NCI-H82 treated with DMSO at 0.1 percent for 48 hours (cell line): ENCODE measurements at regions not wholly inside any gene's neighbourhood (a gene's known extent, or its start where the extent isn't known, plus 50 kb on each side); places are given as distances from the start of the nearest gene placed in this dataset.

Source experiments
- DNase-seq: peaks from one replicate; lab custom pipeline; 2025; ENCODE audit not compliant: unreplicated experiment; lab: John Stamatoyannopoulos, UW

GRCh38 chr4:89438102-89438831 is 130.7 kb upstream of the GPRIN3 start:
- peak; percentile 9 for DNase-seq

GRCh38 chr4:89434364-89434988 is 126.9 kb upstream of the GPRIN3 start:
- peak; percentile 36 for DNase-seq

- no peak for DNase-seq
Measured at GRCh38 chr4:89427782-89428181, 120.2 kb upstream of the GPRIN3 start.

DNA sequence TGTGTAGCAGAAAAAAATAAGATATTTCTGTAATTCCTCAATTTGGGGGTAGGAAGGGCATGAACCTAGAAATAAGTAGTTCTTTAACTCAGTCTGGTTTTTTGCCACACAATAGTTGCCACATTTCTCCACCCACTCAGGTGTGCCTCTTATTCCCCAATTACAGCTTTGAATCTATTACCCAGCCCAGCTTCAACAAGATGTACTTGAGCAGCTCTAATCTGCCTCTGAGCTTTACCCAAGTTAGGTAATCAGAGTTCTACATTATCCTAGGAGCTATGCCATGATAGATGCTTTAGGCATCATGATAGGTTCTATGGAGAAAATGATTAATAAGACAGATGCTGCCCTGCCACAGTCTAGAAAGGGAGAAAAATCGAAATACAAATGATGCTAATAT is 117.4 kb upstream of the GPRIN3 start:
- DNase-seq = no peak

GRCh38 chr4:89422441-89422990 is 114.9 kb upstream of the GPRIN3 start:
- no peak for DNase-seq

GRCh38 chr4:89420507-89420906 is 112.9 kb upstream of the GPRIN3 start:
- DNase-seq = no peak

DNA sequence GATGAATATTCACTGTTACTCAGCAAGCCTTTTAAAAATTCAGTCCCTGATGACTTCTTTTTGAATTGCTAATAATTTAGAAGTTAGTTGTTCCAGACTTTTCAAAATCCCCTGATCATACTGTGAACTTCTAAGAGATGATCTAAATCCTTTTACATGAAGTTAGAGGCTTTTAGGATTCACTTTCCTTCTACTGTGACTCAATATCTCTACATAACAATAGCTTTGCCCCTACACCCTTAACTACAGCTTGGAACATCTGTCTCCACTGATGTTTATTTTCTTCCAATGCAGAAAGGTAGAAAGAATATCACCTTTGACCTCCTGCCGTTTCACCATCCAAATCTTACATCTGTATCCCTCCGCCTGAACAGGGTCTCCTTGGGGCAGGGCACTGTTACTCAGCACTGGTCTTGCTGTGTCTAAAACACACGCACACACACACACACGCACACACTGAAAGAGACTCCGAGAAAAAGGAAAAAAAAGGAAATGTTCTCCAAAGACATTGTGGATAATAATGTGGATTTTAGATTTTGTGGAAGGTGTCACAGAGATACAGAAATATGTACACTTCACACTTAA is 111.6 kb upstream of the GPRIN3 start:
- no peak for DNase-seq

- DNase-seq = no peak
Measured at GRCh38 chr4:89416960-89417359, 109.4 kb upstream of the GPRIN3 start.

DNA sequence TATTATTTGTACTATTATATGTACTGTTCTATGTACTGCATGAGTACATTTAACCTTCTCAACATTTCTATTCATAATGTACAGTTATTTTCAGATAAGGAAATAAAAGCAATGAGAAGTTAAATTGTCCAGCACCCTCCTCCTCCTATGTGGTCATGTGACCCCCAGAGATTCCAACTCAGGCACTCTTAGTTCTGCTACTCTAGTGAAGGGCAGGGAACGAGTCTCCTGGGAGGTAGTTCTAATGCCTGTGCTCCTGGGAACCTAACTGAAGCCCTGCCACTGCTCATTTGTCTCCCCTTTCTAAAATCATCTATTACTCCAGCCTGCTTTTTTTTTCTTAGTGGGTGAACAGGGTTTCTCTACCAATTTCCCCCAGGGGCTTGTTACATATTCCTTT is 105.9 kb upstream of the GPRIN3 start:
- no peak for DNase-seq

DNA sequence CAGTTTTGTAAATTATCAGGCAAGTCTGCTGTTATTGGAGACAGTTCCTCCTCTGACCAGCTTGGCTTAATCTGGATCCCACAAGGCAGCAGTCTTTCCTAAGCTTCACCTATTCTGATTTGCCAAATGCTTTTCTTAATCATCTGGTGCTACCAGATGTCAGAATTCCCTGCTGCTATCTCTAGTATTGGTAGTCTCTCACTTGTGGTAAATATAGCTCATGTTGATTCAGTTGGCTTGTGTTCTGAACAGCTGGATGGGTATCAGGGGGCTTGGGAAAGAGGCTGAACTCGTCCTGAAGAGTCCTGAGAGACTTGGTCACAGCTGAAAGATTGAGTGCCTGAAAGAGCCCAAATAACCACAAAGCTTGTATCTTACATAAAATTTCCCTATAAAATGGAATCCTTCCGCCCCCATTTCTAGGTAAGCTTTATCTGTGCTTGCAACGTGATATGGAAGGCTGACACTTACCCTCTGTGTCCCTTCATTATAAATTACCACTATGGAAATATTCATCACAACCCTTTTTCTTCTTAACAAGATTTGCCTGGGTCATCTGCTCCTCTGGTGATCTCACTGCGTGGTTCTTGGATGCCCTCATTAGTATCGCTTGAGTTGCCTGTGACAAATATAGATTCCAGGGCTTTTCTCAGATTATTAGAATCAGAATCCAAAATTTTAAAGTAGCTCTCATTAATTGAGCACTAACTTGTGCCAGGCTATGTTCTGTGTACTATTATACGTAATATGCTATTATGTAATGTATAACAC is 104.1 kb upstream of the GPRIN3 start:
- peak; percentile 34 for DNase-seq

GRCh38 chr4:89410687-89411086 is 103.1 kb upstream of the GPRIN3 start:
- no peak for DNase-seq

DNA sequence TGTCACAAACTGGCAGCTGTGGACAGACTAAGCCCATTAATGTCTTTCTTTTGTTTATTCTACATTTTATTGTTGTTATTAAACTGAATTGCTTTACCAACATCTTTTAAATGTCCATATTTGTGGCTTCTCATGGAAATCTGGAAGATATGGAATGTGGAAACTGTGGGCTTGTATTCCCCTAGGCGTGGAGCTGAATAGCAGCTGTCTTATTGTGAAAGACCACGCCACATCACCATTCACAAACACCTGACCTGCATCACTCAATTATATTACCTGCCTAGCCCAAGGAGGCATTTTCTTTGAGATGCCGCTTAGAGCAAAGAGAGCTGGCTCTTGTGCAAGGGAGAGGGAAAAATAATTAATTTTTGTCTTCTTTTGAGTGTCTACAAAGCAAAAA is 96.9 kb upstream of the GPRIN3 start:
- no peak for DNase-seq

- no peak for DNase-seq
Measured at GRCh38 chr4:89403826-89404225, 96.2 kb upstream of the GPRIN3 start.

DNA sequence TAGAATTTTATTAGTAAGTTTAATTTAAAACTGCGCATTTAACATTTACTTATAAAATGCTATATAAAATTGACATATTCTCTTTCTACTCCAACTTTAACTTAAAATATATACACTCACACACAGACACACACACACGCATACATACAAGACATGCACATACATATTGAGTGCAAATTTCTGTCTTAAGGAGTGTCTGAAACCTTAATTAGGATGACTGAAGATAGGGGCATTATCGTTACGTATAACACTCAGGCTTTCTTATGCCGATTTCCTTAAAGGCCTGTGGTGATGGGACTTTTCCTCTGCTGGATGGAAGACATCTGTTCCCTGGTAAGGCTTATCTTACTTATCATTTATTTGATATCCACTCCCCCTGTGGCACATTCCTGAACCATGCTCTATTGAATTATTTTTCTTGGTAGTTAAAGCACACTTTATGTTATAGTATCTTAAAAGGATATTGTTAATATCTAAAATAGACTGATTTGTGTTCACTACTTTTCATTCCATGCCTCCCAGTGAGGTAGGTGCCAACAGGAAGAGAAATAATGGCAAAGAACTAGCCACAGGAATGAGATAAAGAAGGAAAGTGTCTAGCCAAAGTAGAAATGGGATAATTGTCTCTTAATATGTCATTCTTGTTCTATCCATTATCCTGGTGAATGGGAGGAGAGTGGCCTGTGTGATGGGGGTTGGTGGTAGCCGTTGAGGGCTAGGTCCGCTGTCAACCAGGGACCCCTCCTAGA is 92.9 kb upstream of the GPRIN3 start:
- DNase-seq = no peak

- no peak for DNase-seq
Measured at GRCh38 chr4:89398644-89399043, 91.0 kb upstream of the GPRIN3 start.

DNA sequence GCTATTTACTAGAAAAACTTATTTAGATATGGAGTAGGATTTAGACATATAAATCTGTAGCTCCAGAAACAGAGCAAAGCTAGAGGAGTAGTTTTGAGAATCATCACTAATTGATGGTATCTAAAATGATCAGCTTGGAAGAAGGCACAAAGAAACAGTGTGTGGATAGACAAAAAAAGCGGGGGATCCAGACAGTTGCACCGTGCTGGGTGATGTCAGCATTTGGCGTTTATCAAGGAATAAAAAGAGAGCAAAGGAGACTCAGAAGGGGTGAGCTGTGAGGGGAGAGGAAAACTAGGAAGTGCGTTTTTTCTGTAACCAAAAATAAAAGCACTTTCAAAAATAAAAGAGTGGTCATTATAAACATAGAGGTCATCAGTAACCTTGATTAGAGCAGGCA is 90.5 kb upstream of the GPRIN3 start:
- DNase-seq = no peak

GRCh38 chr4:89397441-89397840 is 89.8 kb upstream of the GPRIN3 start:
- DNase-seq = no peak

DNA sequence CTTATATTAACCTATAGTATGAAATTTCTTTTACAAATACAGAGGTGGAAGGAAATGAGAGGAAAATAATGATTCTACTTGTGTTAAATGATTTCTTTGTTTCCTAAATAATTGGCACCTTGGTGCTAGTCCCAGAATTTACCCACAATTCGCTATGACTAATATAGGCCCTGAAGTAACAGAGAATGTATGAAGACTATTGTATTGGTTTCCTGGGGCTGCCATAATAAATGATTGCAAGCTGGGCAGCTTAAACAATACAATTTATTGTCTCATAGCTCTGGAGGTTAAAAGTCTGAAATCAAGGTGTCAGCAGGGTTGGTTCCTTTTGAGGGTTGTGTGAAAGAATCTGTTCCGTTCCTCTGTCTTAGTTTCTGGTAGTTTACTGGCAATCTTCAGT is 74.8 kb upstream of the GPRIN3 start:
- DNase-seq = no peak

GRCh38 chr4:89380980-89381379 is 73.4 kb upstream of the GPRIN3 start:
- DNase-seq = no peak

- no peak for DNase-seq
Measured at GRCh38 chr4:89379511-89380044, 72.0 kb upstream of the GPRIN3 start.

GRCh38 chr4:89373394-89373793 is 65.8 kb upstream of the GPRIN3 start:
- DNase-seq = no peak
